ENCODE measurements at regions not wholly inside any gene's neighbourhood (a gene's known extent, or its start where the extent isn't known, plus 50 kb on each side); places are given as distances from the start of the nearest gene placed in this dataset.

- no peak for DNase-seq
These were observed 207.9 kb upstream of the HDAC4 start for GRCh38 chr2:239608723-239609122.

DNA sequence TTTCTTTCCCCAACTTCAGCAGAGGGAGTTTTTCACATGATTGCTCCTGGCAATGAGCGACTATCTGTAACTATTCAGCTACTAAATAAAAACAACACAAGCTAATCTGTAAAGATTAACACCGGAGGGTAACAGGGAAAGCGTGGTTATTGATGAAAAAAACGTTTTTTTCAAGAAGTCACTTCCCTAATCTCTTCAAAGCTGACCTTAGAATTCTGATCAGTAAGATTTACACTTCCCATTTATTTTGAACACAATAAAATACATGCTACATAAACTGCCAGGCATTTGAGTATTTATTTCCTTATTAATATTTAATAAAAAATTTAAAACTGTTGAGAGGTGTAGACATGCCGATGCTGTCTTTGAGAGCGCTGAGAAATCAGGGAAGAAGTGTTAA lies 207.4 kb upstream of the HDAC4 start:
- DNase-seq = no peak

- DNase-seq = no peak
These were observed 206.8 kb upstream of the HDAC4 start for GRCh38 chr2:239607517-239608191.

- no peak for DNase-seq
These were observed 206.1 kb upstream of the HDAC4 start for GRCh38 chr2:239606741-239607516.

DNA sequence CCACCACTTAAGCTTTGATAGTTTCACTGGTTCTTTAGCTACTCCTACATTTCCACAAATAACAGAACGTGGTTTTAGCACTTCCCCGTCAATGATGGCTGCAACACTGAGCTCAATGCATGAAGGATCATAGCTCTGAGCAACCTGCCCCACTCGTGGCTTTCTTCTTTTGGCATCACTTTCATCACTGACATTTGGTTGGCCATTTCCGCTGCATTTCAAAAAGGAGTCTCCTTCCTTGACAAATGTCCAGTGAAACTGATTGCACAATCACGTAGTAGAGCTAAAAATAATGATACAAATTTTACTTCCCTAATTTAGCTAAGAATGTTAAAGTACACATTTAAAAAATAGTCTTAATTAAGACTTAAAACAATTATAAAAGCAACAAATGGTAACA lies 205.2 kb upstream of the HDAC4 start:
- DNase-seq = no peak

- no peak for DNase-seq
These were observed 204.6 kb upstream of the HDAC4 start for GRCh38 chr2:239605409-239605808.

GRCh38 chr2:239604861-239605260 lies 204.0 kb upstream of the HDAC4 start:
- no peak for DNase-seq

DNA sequence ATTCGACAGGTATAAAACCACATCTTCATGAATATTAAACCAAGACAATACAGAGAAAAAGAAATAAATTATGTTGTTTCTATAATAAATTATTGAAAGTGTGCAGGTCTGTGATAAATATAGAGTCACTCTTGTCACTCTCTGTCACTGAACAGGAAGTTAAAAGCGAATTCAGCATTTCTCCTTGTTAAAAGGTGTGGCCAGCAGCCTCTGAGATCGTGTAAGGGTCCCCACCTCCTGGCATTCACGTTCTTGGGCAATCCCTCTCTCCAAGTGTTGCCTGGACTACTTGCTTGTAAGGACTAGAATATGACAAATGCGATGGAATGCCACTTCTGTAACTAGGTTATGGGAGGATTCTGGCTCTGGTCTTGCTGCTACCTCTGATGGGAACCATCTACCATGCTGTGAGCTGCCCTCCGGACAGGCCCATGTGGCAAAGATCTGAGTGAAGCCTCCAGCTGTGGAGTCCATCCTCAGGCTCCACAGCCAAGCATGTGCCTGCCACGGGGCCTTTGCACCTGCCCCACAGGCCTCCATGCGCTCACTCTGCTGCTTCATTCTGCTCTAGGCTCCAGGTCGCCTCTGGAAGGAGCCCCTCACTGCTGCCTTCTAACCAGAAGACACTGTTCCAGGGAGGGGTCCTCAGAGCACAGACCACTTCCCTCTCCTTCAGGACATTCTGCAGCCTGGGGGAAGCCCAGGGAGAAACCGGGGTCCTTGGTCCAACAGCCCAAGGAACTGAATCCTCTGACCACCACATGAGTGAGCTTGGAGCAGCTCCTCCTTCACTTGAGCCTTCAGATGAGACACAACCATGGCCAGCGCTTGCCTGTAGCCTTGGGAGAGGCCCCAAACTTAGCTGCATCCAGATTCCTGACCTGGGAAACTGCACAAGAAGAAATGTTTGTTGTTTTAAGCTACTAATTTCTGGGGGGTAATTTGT lies 202.9 kb upstream of the HDAC4 start:
- DNase-seq = no peak

DNA sequence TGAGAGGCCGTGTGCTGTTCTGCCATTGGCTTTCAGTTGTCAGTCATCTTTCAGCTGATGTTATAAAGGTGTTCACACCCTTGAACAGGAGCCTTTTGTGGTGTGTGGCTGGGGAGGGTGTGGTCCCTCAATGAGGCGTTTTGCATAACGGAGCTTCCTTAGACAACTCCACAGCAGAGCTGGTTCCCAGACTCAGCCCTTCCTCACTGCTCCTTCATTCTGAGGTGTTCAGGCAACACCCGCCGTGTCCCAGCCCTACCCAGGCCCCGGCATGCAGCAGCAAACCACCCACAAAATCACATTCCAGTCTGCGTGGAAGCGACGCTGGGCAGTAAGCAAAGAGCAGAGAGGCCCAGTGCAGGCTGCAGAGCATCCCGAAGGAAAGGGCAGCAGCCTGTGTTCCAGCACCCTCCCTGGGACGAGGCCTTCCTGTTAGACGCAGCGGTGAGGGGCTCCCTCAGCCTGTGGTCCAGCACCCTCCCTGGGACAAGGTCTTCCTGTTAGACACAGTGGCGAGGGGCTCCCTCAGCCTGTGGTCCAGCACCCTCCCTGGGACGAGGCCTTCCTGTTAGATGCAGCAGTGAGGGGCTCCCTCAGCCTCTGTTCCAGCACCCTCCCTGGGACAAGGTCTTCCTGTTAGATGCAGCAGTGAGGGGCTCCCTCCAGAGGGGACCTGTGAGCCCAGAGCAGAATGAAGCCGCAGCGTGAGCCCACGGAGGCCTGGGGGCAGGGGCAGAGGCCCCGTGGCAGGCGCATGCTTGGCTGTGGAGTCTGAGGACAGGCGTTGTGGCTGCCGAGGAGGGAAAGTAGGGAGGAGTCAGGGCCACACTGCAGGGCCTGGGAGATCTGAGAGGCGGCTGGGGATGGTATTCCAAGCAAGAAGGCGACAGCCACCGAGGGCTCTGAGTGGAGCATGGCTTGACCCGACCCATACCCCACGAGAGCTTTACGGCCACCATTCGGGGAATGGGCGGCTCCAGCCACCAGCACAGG lies 201.8 kb upstream of the HDAC4 start:
- no peak for DNase-seq

- DNase-seq = no peak
These were observed 201.1 kb upstream of the HDAC4 start for GRCh38 chr2:239601880-239602279.

DNA sequence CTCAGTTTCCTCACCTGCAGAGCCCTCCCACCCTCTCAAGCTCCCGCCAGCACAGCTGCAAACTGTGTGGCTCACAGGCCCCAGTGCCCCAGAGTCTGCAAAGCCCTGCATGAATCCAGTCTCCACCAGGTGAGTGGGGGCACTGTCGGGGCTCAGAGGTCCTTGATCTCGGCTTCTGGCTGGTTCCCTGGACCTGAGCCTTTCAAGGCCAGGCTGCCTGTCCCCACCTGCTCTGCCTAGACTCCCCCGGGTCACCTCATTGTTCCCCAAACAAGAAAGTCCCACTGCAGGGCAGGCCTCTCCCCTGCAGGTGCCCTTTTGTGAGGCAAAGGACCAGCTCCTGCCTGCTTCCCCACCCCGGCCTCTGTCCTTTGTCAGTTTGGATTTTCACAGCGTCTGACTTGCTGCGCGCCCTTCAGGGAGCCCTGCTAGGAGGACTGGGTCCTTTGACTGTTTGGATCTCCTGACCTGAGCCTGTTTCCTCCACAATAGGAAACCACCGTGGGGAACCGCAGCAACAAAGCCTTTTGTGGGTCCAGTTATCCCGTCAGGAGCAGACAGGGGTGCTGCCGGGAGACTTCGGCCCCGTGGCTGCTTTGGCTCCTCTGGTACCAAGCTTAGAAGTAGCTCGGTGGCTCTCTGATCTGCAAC lies 200.5 kb upstream of the HDAC4 start:
- no peak for DNase-seq

- DNase-seq = no peak
These were observed 199.8 kb upstream of the HDAC4 start for GRCh38 chr2:239600650-239601049.

DNA sequence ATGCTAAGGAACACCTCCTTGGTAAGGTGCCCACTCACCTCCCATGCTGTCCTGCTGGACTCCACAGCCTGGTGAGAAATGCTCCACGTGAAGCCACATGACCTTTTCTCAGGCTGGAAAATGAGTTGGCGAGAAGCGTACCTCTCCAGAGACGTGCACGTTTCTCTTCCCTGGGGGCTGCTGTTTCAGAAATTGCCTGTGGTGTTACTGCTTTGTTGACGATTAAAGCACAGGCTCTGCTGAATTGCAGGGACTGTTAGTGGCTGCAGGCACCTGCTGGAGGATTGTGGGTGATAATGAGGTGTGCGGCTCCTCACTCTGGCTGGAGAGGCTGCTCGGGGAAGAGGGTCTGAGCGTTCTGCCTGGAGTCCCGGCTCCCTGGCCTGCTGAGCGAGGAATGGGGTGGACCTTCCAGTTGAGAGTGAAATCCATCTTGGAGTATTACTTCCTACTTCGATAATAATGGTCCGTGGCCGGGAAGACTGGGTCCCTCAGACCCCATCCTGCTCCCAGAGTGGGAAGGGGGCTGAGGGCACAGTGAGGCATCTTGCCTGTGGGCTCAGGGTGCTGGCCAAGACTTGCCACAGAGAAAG lies 199.3 kb upstream of the HDAC4 start:
- DNase-seq = no peak

DNA sequence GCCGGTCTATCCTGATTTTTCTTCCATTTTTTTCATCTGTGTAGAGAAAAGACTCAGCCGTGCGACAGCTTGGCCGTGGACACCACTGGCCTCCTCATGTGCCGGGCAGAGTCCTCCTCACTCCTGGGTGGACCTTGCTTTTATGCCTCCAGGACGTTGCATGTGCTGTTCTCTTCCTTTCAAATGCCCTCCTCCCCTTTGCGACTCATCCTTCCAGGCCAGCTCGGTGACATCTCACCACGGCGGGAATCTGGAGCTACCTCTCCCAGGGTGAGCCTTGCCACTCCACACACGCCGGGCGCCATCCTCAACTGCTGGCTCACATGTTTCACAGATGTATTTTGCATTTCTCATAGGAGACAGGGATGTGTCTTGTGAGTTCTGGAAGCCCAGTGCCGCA lies 198.5 kb upstream of the HDAC4 start:
- no peak for DNase-seq

GRCh38 chr2:239598732-239599090 lies 197.9 kb upstream of the HDAC4 start:
- no peak for DNase-seq

DNA sequence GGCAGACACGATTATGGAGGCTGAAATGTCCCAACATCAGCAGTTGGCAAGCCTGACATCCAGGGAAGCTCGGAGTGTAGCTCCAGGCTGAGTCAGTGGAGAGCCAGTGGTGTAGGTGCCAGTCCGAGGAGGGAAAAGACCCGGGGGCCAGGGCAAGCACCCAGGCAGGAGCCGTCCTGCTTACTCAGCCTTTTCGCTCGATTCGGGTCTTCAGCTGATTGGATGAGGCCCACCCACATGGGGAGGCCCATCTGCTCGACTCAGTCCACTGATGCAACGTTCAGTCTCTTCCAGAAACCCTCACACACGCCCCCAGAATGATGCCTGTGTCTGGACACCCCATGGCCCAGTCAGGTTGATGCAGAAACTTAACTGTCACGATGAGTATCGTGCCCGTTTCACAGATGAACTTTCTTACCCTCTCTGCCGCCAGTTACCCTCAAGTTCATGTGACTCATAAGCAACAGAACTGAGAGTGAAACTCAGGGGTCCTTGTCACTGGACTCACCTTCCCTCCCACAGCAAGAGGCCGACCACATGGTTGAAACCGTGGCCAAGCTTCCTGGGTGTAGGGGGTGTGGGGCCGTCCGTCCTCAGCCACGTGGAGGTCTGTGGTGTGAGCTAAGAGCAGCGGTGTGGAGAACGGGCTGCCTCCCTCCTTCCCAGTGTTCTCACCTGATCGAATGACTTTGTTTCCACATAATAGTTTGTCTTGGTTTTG lies 197.4 kb upstream of the HDAC4 start:
- DNase-seq = no peak

DNA sequence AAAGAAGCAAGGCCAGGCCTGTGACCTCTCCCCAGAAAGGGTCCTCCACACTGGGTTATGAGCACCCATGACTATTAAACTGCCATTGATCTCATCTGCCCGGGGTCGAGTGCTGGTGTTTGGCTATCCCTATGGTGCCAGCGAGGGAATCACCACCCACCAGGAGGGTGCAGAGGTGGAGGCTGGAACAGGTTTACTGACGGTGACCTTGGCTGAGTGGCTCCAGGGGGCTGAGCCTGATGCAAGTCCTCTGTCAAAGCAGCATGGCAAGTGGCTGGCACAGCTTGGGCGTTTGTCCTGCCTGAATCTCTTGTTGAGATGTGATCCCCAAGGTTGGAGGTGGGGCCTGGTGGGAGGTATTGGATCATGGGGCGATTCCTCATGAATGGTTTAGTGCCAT lies 196.4 kb upstream of the HDAC4 start:
- no peak for DNase-seq

DNA sequence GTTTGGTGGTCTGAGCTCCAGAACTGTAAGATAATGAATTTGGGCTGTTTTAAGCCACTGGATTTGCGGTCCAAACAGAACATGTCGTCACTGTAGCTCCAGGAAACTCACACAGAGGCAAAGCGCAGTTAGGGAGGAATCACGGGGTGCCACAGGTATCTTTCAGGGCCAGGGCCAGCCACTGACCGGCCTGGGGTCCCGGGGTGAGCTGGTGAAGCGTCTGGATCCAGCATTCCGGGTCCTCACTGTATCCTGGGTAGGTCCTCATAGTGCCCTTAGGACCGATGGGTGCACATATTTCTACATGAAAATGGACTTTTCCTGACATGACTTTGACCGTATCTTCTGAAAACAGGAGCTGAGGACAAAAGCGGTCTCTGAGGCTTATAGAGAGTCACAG lies 196.0 kb upstream of the HDAC4 start:
- no peak for DNase-seq

DNA sequence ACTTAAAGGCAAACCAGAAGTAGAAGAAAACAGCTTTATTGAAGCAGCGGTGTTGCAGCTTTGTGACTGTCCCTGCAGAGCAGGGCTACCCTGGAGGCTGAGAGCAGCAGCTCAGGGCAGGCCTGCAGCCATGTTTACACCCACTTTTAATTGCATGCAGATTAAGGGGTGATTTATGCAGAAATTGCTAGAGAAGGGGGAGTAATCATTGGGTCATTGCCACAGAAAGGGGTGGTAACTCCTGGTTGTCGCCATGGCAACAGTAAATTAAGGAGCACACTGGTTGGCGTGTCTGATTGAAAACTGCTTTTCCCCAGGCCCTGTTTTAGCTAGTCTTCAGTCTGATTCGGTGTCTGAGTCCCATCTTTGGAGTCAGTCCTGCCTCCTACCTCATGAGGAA lies 195.4 kb upstream of the HDAC4 start:
- no peak for DNase-seq

- no peak for DNase-seq
These were observed 194.9 kb upstream of the HDAC4 start for GRCh38 chr2:239595726-239596125.

All from midbrain (tissue), 1 donor.